Brain microvascular endothelial cell (primary cell): ENCODE measurements at regions not wholly inside any gene's neighbourhood (a gene's known extent, or its start where the extent isn't known, plus 50 kb on each side); places are given as distances from the start of the nearest gene placed in this dataset.

Experiments
- DNase-seq: peaks from one replicate; pipeline ENCODE4 v3.0.0-alpha.2; 2020
- H3K27ac ChIP-seq: fragments of 250-450 bp; sonication (Bioruptor Pico); 2 replicates; pipeline ENCODE4 v1.5.1; 2020; ENCODE audit warnings: mild to moderate bottlenecking, moderate library complexity
- H3K27me3 ChIP-seq: fragments of 250-450 bp; sonication (Bioruptor Pico); replicated peaks from 2 replicates; pipeline ENCODE4 v1.5.1; 2020; ENCODE audit warnings: mild to moderate bottlenecking
- H3K36me3 ChIP-seq: fragments of 250-450 bp; sonication (Bioruptor Pico); replicated peaks from 2 replicates; pipeline ENCODE4 v1.5.1; 2020; ENCODE audit warnings: mild to moderate bottlenecking
- H3K4me3 ChIP-seq: 2 replicates; pipeline ENCODE4 v1.5.1; 2011; ENCODE audit warnings: low read depth, mild to moderate bottlenecking, control low read depth, low read length, moderate library complexity
- in situ Hi-C: cut with HindIII; loops from 2 replicates; pipeline ENCODE4 v1.10.0; 2017; ENCODE audit warnings: low sequenced_read_pairs, low pct_ligation_motif_present
- TF ChIP-seq, protein P1 (sequence below): IDR thresholded peaks from 2 replicates; pipeline ENCODE4 v1.5.1; 2011; ENCODE audit warnings: low read depth, mild to moderate bottlenecking, moderate library complexity, low read length, control low read depth, inconsistent platforms; ENCODE audit errors: missing control alignments

DNA sequence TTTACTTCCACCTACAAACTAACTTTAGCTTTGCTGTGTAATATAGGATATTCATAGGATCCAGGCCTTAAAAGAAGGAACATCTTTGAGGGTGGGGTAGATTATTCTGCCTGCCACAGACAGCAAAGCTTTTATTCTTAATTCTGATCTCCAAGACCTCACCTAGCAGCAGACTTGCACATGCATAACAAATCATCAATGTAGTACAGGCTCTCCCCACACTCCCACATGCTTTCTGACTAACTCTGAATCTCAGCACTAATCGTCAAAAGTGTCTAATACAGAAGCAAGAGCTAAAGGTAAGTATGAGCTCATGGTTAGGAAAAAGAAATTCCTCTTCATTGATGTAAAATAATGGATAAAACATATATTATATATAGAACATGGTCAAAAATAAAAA, 1468.5 kb upstream of the B3GALT2 start:
- H3K4me3 ChIP-seq = no peak overlapping the region
- in situ Hi-C loops = no loop called here
- no peaks in the 10 kb centered on the region for H3K27me3 ChIP-seq
- no peaks in the 10 kb centered on the region for H3K36me3 ChIP-seq
- no peak overlapping the region for H3K27ac ChIP-seq
- no peak for DNase-seq
- TF ChIP-seq, protein P1, sequence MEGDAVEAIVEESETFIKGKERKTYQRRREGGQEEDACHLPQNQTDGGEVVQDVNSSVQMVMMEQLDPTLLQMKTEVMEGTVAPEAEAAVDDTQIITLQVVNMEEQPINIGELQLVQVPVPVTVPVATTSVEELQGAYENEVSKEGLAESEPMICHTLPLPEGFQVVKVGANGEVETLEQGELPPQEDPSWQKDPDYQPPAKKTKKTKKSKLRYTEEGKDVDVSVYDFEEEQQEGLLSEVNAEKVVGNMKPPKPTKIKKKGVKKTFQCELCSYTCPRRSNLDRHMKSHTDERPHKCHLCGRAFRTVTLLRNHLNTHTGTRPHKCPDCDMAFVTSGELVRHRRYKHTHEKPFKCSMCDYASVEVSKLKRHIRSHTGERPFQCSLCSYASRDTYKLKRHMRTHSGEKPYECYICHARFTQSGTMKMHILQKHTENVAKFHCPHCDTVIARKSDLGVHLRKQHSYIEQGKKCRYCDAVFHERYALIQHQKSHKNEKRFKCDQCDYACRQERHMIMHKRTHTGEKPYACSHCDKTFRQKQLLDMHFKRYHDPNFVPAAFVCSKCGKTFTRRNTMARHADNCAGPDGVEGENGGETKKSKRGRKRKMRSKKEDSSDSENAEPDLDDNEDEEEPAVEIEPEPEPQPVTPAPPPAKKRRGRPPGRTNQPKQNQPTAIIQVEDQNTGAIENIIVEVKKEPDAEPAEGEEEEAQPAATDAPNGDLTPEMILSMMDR = no peak

DNA sequence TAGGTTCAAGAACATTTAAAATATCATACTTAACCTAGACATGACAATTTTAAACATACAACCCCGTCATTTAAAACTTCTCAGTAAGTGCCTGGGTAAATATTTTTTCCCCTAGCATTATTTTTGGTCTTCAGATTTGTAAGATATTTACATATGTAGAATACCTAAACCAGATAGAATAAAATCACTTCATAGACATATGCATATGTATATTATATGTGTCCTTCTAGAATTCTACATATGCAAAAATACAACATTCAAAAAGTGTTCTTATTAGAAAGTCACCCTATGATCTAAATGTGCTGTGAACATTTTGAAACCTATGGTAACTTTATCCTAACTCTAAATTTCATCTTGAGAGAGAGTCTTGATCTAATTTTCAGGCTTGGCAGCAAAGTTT, 1467.0 kb upstream of the B3GALT2 start:
- TF ChIP-seq, protein P1 = no peak
- H3K4me3 ChIP-seq = no peak overlapping the region
- H3K27me3 ChIP-seq = no peaks in the 10 kb centered on the region
- no peak overlapping the region for H3K27ac ChIP-seq
- no peak for DNase-seq
- no peaks in the 10 kb centered on the region for H3K36me3 ChIP-seq
- in situ Hi-C loops = no loop called here

DNA sequence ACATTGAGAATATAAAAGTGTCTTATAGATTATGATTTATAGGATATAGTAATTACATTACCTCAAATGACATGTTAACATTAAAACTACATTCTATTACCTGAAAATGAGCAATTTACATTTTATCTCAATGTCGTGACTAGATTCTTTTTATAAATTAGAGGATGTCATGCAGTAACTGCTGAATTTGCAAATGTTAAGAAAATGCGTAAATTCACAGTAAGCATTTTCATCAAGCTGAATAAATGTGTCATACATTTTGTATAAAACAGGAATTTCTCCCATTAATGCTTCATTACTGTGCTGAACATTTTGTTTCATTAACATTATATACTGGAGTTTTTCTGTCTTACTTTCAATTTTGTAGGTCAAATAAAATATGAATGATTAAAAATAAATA, 1460.7 kb upstream of the B3GALT2 start:
- no peak overlapping the region for H3K4me3 ChIP-seq
- in situ Hi-C loops = no loop called here
- no peak overlapping the region for H3K27ac ChIP-seq
- no peak for DNase-seq
- TF ChIP-seq, protein P1 = no peak
- H3K36me3 ChIP-seq = no peaks in the 10 kb centered on the region
- no peaks in the 10 kb centered on the region for H3K27me3 ChIP-seq

DNA sequence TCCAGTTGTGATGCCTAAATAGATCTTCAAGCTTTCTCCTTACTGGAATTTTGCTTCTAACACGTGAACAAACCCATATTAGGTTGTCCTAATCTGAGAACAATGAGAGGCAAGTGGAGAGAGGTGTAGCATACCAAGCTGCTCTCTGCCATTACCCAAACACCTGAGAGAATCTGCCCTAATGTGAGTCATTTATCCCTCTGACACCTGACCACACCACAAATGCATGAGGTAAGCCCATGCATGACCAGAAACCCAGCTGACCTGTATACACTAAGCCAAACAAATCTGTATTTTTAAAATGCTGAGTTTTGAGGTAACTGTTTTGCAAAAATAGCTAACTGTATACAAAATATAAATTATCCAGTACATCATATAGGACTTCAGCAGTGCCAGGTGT, 1458.1 kb upstream of the B3GALT2 start:
- in situ Hi-C loops = no loop called here
- no peak for DNase-seq
- no peaks in the 10 kb centered on the region for H3K36me3 ChIP-seq
- H3K27me3 ChIP-seq = no peaks in the 10 kb centered on the region
- H3K27ac ChIP-seq = no peak overlapping the region
- no peak overlapping the region for H3K4me3 ChIP-seq
- TF ChIP-seq, protein P1 = no peak

DNA sequence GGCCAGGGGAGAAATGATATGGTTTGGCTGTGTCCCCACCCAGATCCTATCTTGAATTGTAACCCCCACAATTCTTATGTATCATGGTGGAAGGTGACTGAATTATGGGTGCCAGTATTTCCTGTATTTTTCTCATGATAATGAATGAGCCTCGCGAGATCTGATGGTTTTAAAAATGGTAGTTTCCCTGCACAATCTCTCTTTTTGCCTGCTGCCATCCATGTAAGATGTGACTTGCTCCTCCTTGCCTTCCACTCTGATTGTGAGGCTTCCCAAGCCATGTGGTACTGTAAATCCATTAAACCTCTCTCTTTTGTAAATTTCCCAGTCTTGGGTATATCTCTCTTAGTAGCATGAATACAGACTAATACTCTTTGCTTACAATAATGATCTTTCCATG, 1453.9 kb upstream of the B3GALT2 start:
- H3K27me3 ChIP-seq = no peaks in the 10 kb centered on the region
- in situ Hi-C loops = no loop called here
- H3K36me3 ChIP-seq = no peaks in the 10 kb centered on the region
- TF ChIP-seq, protein P1 = no peak
- no peak for DNase-seq
- no peak overlapping the region for H3K4me3 ChIP-seq
- H3K27ac ChIP-seq = no peak overlapping the region

DNA sequence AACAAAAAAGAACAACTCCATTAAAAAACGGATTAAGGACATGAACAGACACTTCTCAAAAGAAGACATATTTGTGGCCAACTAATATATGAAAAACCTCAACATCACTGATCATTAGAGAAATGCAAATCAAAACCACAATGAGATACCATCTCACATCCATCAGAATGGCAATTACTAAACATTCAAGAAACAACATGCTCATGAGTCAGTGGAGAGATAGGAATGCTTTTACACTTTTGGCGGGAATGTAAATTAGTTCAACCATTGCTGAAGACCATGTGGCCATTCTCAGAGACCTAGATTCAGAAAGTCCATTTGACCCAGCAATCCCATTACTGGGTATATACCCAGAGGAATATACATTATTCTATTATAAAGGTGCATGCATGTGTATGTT, 1442.6 kb upstream of the B3GALT2 start:
- DNase-seq = no peak
- Histone ChIP-seq H3K36me3 (no peaks in the 10 kb centered on the region), H3K4me3 (no peak overlapping the region), H3K27me3 (no peaks in the 10 kb centered on the region), H3K27ac (no peak overlapping the region)
- in situ Hi-C loops = no loop called here
- TF ChIP-seq, protein P1 = no peak
